GM12878 (cell line): ENCODE measurements at regions not wholly inside any gene's neighbourhood (a gene's known extent, or its start where the extent isn't known, plus 50 kb on each side); places are given as distances from the start of the nearest gene placed in this dataset.

Source experiments
- ATAC-seq: fragments of 200-7000 bp; cut with Tn5 transposase; 3 replicates; pipeline ENCODE4 v1.9.1; 2020; ENCODE audit warnings: mild to moderate bottlenecking, moderate library complexity
- BruUV-seq: library from RNA; stranded (reverse); fragments of 400-500 nt; replicated peaks from 2 replicates; lab custom pipeline; 2021; lab: Mats Ljungman, UMichigan
- CTCF ChIA-PET: fragments of 300-600 bp; sonication (Branson Sonifier 250); formaldehyde crosslinking; extraction: SDS; loops from one replicate; lab custom pipeline; 2021; ENCODE audit warnings: inconsistent platforms; lab: Yijun Ruan, JAX
- POLR2A ChIA-PET: fragments of 350-600 bp; formaldehyde crosslinking; extraction: SDS; loops from one replicate; lab custom pipeline; 2021; ENCODE audit warnings: inconsistent platforms; lab: Charles Lee
- RAD21 ChIA-PET: fragments of 300-600 bp; sonication (Branson Sonifier 250); formaldehyde crosslinking; loops from one replicate; lab custom pipeline; 2023; ENCODE audit warnings: antibody characterized with exemption; ENCODE audit not compliant: unreplicated experiment; lab: Charles Lee
- SMC1A ChIA-PET: fragments of 300-600 bp; sonication (Branson Sonifier 250); formaldehyde crosslinking; loops from one replicate; lab custom pipeline; 2023; ENCODE audit not compliant: unreplicated experiment, uncharacterized antibody; lab: Charles Lee
- DNase-seq: peaks from one replicate; pipeline ENCODE4 v3.0.0-alpha.2; 2011; ENCODE audit warnings: low read depth, low spot score
- FAIRE-seq: peaks from 3 replicates; lab custom pipeline; 2011; peaks lifted over from hg19 to GRCh38; lab: Jason Lieb, UNC
- H2AFZ ChIP-seq: 2 replicates; pipeline ENCODE4 v1.6.0; 2011; ENCODE audit warnings: low read depth, low read length, control low read depth; ENCODE audit not compliant: control insufficient read depth
- H3K27ac ChIP-seq: 2 replicates; pipeline ENCODE4 v1.5.1; 2011; ENCODE audit warnings: control low read depth; ENCODE audit not compliant: control insufficient read depth, insufficient read depth
- H3K27me3 ChIP-seq, 2 experiments: replicated peaks in 1 of 2; 2 replicates each; pipeline versions ENCODE4 v1.6.0 to v1.6.1; 2011; ENCODE audit warnings: low read length in 1 of 2; ENCODE audit not compliant: control insufficient read depth in 2 of 2, insufficient read depth in 2 of 2
- H3K36me3 ChIP-seq, 2 experiments: 2 replicates each; pipeline ENCODE4 v1.5.1; 2011; ENCODE audit warnings: low read length in 1 of 2; ENCODE audit not compliant: control insufficient read depth in 2 of 2, insufficient read depth in 2 of 2
- H3K4me1 ChIP-seq: 2 replicates; pipeline ENCODE4 v1.6.1; 2011; ENCODE audit warnings: mild to moderate bottlenecking, low read length, moderate library complexity, mixed read lengths; ENCODE audit not compliant: control insufficient read depth, insufficient read depth
- H3K4me2 ChIP-seq: 2 replicates; pipeline ENCODE4 v1.6.0; 2011; ENCODE audit warnings: control low read depth; ENCODE audit not compliant: control insufficient read depth, insufficient read depth
- H3K4me3 ChIP-seq: fragments of 200-600 bp; sonication (generic); 2 replicates; pipeline ENCODE4 v1.5.1; 2016
- H3K79me2 ChIP-seq: 2 replicates; pipeline ENCODE4 v1.6.0; 2011; ENCODE audit warnings: low read length; ENCODE audit not compliant: control insufficient read depth, insufficient read depth
- H3K9ac ChIP-seq: 2 replicates; pipeline ENCODE4 v1.8.0; 2011; ENCODE audit warnings: low read length, control low read depth, mixed read lengths; ENCODE audit not compliant: control insufficient read depth, insufficient read depth
- H3K9me3 ChIP-seq: replicated peaks from 3 replicates; pipeline ENCODE4 v1.5.1; 2011; ENCODE audit warnings: mild to moderate bottlenecking, low read length; ENCODE audit not compliant: control insufficient read depth, insufficient read depth
- H4K20me1 ChIP-seq: 2 replicates; pipeline ENCODE4 v1.6.0; 2011; ENCODE audit not compliant: control insufficient read depth, insufficient read depth
- CBFB ChIP-seq: IDR thresholded peaks from 2 replicates; pipeline ENCODE4 v1.6.1; 2016; ENCODE audit warnings: antibody characterized with exemption, low read depth
- EED ChIP-seq: sonication (generic); IDR thresholded peaks from 2 replicates; pipeline ENCODE4 v1.6.1; 2016; ENCODE audit warnings: antibody characterized with exemption, low read depth
- IKZF2 ChIP-seq, 2 experiments: fragments of 450-650 bp; IDR thresholded peaks; 2 replicates each; pipeline ENCODE4 v1.6.1; 2017; ENCODE audit warnings: mild to moderate bottlenecking in 2 of 2, moderate library complexity in 2 of 2
- NFIC ChIP-seq: IDR thresholded peaks from 2 replicates; pipeline ENCODE4 v1.6.1; 2012; ENCODE audit warnings: low read depth, mild to moderate bottlenecking, inconsistent platforms, low read length, moderate library complexity
- POU2F2 ChIP-seq: IDR thresholded peaks from 3 replicates; pipeline ENCODE4 v1.6.1; 2011; ENCODE audit warnings: low read depth, mild to moderate bottlenecking, low read length, borderline replicate concordance
- SREBF1 ChIP-seq: IDR thresholded peaks from 2 replicates; pipeline ENCODE4 v1.6.1; 2012; ENCODE audit warnings: mild to moderate bottlenecking, low read length
- SUPT20H ChIP-seq: IDR thresholded peaks from 2 replicates; pipeline ENCODE4 v1.6.1; 2011; ENCODE audit warnings: low read depth, mild to moderate bottlenecking, low read length, moderate library complexity, borderline replicate concordance; ENCODE audit not compliant: control insufficient read depth
- WGBS: methylation state at CpG from one replicate; pipeline ENCODE4 v1.1.6; 2016; ENCODE audit warnings: low lambda C conversion rate; ENCODE audit not compliant: insufficient replicate concordance, insufficient coverage; ENCODE audit errors: missing lambda C conversion rate; 5-methylcytosine and 5-hydroxymethylcytosine counted together
- in situ Hi-C: fragments of 300-500 bp; cut with MboI; formaldehyde crosslinking; loops from 9 replicates; pipeline ENCODE4 v1.14.3; 2018; ENCODE audit warnings: mixed read lengths
- intact Hi-C: fragments of 100-400 bp; cut with micrococcal nuclease; formaldehyde crosslinking; loops from one replicate; pipeline ENCODE4 v1.14.2; 2022; ENCODE audit not compliant: unreplicated experiment
- TF ChIP-seq, protein P1 (sequence below): fragments of 450-650 bp; IDR thresholded peaks from 2 replicates; pipeline ENCODE4 v1.6.1; 2014; ENCODE audit warnings: mild to moderate bottlenecking
- TF ChIP-seq, protein P2 (sequence below): fragments of 450-650 bp; IDR thresholded peaks from 2 replicates; pipeline ENCODE4 v1.6.1; 2017; ENCODE audit warnings: low read depth, mild to moderate bottlenecking, moderate library complexity
- TF ChIP-seq, protein P3 (sequence below): fragments of 450-650 bp; IDR thresholded peaks from 2 replicates; pipeline ENCODE4 v1.6.1; 2017; ENCODE audit warnings: mild to moderate bottlenecking, moderate library complexity
- TF ChIP-seq, protein P4 (sequence below): IDR thresholded peaks from 2 replicates; pipeline ENCODE4 v1.6.1; 2011; ENCODE audit warnings: borderline replicate concordance, low read depth, mild to moderate bottlenecking, moderate library complexity, low read length; ENCODE audit not compliant: insufficient read depth, poor library complexity, severe bottlenecking
- TF ChIP-seq, protein P5 (sequence below): fragments of 450-650 bp; IDR thresholded peaks from 2 replicates; pipeline ENCODE4 v1.6.1; 2018; ENCODE audit warnings: borderline replicate concordance, mild to moderate bottlenecking; ENCODE audit not compliant: partially characterized antibody

DNA sequence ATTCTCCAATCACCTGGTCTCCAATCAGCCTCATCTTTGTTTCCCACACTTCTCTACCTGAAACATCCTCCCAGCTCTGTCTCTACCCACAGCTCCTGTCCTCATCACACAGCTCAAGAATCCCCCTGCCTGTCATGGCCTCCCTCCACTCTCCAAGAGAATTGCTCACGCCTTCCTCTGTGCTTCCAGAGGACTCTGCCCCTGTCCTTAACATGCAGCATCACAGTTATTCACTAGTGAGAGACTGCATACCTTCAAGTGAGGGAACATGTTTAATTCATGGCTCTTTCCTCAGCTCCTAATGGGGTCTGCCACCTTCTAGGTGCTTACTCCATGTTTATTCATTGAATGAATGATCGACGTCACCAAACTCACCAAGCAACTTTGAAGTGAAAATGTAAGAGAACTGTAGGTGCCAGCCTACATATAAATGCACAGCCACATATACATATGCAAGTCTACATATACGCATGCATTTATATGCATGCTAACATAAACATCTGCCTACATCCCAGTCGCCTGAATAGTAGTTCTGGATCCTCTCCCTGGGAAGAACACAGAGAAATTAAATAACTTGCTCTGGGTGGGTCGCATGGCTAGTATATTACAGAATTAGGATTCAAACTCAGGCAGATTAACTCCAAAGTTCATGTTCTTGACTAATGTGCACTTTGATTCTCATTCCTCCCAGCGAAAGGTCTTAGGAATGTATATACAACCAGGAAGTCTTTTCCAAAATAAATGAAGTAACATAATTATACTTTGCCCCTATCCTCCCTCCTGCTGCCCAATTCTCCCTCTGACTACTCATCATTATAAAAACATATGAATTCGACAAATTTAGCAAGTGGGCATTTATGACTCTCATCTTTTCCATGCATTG is 295.6 kb downstream of the MAFB start:
- Histone ChIP-seq H3K9ac (no peak overlapping the region), H4K20me1 (no peaks in the 10 kb centered on the region), H3K27ac (no peak overlapping the region), H3K9me3 (no peaks in the 10 kb centered on the region), H3K27me3 (no peaks in the 10 kb centered on the region), H3K4me1 (no peaks in the 10 kb centered on the region), H3K4me2 (no peak overlapping the region), H3K4me3 (no peak overlapping the region), H2AFZ (no peak overlapping the region), H3K79me2 (no peaks in the 10 kb centered on the region), H3K36me3 (no peaks in the 10 kb centered on the region)
- POLR2A ChIA-PET: no interaction called here
- CTCF ChIA-PET: no interaction called here
- BruUV-seq: no TSS peak
- RAD21 ChIA-PET: no interaction called here
- SMC1A ChIA-PET: no interaction called here
- FAIRE-seq (no peak), ATAC-seq (no peak), DNase-seq (no peak)
- intact Hi-C loops: no loop called here
- in situ Hi-C loops: no loop called here
- WGBS: 38% methylated on average over 8 of the region's 8 CpGs
- TF ChIP-seq EED: no peak
- TF ChIP-seq, protein P1, sequence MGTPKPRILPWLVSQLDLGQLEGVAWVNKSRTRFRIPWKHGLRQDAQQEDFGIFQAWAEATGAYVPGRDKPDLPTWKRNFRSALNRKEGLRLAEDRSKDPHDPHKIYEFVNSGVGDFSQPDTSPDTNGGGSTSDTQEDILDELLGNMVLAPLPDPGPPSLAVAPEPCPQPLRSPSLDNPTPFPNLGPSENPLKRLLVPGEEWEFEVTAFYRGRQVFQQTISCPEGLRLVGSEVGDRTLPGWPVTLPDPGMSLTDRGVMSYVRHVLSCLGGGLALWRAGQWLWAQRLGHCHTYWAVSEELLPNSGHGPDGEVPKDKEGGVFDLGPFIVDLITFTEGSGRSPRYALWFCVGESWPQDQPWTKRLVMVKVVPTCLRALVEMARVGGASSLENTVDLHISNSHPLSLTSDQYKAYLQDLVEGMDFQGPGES: no peak
- TF ChIP-seq CBFB: no peak
- TF ChIP-seq SUPT20H: no peak
- TF ChIP-seq, protein P2, sequence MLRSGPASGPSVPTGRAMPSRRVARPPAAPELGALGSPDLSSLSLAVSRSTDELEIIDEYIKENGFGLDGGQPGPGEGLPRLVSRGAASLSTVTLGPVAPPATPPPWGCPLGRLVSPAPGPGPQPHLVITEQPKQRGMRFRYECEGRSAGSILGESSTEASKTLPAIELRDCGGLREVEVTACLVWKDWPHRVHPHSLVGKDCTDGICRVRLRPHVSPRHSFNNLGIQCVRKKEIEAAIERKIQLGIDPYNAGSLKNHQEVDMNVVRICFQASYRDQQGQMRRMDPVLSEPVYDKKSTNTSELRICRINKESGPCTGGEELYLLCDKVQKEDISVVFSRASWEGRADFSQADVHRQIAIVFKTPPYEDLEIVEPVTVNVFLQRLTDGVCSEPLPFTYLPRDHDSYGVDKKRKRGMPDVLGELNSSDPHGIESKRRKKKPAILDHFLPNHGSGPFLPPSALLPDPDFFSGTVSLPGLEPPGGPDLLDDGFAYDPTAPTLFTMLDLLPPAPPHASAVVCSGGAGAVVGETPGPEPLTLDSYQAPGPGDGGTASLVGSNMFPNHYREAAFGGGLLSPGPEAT: no peak
- TF ChIP-seq POU2F2: no peak
- TF ChIP-seq, protein P3, sequence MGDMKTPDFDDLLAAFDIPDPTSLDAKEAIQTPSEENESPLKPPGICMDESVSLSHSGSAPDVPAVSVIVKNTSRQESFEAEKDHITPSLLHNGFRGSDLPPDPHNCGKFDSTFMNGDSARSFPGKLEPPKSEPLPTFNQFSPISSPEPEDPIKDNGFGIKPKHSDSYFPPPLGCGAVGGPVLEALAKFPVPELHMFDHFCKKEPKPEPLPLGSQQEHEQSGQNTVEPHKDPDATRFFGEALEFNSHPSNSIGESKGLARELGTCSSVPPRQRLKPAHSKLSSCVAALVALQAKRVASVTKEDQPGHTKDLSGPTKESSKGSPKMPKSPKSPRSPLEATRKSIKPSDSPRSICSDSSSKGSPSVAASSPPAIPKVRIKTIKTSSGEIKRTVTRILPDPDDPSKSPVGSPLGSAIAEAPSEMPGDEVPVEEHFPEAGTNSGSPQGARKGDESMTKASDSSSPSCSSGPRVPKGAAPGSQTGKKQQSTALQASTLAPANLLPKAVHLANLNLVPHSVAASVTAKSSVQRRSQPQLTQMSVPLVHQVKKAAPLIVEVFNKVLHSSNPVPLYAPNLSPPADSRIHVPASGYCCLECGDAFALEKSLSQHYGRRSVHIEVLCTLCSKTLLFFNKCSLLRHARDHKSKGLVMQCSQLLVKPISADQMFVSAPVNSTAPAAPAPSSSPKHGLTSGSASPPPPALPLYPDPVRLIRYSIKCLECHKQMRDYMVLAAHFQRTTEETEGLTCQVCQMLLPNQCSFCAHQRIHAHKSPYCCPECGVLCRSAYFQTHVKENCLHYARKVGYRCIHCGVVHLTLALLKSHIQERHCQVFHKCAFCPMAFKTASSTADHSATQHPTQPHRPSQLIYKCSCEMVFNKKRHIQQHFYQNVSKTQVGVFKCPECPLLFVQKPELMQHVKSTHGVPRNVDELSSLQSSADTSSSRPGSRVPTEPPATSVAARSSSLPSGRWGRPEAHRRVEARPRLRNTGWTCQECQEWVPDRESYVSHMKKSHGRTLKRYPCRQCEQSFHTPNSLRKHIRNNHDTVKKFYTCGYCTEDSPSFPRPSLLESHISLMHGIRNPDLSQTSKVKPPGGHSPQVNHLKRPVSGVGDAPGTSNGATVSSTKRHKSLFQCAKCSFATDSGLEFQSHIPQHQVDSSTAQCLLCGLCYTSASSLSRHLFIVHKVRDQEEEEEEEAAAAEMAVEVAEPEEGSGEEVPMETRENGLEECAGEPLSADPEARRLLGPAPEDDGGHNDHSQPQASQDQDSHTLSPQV: no peak
- TF ChIP-seq NFIC: no peak
- TF ChIP-seq SREBF1: no peak
- TF ChIP-seq, protein P4, sequence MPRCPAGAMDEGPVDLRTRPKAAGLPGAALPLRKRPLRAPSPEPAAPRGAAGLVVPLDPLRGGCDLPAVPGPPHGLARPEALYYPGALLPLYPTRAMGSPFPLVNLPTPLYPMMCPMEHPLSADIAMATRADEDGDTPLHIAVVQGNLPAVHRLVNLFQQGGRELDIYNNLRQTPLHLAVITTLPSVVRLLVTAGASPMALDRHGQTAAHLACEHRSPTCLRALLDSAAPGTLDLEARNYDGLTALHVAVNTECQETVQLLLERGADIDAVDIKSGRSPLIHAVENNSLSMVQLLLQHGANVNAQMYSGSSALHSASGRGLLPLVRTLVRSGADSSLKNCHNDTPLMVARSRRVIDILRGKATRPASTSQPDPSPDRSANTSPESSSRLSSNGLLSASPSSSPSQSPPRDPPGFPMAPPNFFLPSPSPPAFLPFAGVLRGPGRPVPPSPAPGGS: no peak
- TF ChIP-seq, protein P5, sequence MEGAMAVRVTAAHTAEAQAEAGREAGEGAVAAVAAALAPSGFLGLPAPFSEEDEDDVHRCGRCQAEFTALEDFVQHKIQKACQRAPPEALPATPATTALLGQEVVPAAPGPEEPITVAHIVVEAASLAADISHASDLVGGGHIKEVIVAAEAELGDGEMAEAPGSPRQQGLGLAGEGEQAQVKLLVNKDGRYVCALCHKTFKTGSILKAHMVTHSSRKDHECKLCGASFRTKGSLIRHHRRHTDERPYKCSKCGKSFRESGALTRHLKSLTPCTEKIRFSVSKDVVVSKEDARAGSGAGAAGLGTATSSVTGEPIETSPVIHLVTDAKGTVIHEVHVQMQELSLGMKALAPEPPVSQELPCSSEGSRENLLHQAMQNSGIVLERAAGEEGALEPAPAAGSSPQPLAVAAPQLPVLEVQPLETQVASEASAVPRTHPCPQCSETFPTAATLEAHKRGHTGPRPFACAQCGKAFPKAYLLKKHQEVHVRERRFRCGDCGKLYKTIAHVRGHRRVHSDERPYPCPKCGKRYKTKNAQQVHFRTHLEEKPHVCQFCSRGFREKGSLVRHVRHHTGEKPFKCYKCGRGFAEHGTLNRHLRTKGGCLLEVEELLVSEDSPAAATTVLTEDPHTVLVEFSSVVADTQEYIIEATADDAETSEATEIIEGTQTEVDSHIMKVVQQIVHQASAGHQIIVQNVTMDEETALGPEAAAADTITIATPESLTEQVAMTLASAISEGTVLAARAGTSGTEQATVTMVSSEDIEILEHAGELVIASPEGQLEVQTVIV: no peak
- no peak for TF ChIP-seq IKZF2 (IDR thresholded peaks at IDR 0.05)
